ENCODE measurements at regions not wholly inside any gene's neighbourhood (a gene's known extent, or its start where the extent isn't known, plus 50 kb on each side); places are given as distances from the start of the nearest gene placed in this dataset.
"Not testable (repeated sequence)": the region's sequence is repeated elsewhere in the genome, so short reads cannot be mapped to it uniquely, and the experiment has no call there.

DNA sequence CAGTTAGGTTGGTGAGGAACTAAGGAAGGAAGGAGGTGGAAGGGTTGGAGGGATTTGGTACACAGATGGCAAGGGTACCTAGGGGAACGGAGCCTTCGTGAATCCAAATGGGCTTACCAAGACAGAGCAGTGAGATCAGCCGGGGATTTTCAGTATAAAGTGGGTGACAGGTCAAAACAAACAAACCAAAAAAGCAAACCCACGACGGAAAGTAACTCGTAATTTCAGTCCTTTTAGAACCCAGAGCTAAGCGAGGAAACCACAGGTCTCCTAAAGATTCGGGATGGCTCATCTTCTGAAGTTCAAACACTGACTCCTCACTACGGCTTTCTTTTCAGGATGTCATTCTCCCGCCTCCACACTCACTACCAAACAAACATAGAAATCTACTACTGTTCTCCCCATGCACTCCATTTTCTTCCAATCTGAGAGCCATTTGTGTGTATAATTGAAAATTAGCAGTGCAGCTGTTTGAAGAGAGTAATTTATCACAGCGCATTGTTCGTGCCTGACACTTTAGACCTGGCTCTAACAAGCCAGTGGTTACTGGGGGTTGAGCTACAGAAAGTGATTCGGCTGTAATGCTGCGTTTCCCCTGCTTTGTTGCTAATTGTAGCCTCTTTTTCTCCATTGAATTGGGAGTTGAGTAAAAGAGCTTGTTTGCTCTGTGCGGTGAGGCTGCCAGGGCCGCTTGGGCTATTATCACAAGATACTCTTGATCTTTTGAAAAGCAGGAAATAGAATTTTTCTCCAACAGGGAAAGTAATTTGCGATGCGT lies 64.7 kb upstream of the CCDC39 start:
- peak; percentile 99 for DNase-seq

DNA sequence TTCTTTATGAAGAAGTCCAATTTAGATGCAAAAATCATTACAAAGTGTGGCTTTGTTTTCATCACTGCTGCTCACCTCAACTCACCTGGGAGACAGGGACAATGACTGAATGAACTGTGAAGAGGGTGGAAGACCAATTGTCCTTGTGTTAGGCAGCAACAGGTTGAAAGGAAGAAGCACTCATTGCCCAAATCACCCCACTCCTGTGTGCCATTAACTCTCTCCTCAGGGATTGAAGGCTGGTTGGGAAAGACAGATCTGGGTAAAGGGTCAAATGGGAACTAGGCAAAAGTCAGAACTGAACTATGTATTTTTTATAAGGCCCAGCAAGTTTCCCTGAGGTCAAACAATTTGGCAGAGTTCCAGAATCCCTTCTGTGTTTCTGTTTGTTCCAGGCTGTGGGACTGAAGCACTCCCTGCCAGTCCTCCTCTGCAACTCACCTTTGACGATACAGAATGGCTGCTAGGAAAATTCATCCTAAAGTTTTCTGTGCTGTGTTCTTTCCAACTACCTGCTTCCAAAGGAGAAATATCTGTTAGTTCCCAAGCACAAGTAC lies 68.6 kb upstream of the CCDC39 start:
- peak; percentile 71 for DNase-seq

DNA sequence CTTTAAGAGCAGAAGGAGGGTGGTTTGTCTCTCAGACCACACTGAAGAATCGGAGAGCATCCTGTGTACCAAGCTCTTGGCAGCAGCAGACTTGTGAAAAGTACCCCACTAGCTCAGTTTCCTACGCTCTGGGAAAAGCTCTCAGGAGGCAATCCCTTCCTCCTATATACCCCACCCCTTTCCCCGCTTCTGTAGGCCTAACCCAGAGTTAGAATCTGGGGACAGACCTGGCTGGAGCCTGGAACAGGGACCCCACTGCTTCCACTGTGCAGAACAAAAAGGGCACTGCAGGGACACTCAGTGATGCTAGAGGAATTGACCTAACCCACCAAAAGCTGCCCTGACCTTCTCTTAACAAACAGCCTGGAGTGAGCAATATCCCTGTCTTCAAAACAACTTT lies 70.0 kb upstream of the CCDC39 start:
- no peak for DNase-seq

DNA sequence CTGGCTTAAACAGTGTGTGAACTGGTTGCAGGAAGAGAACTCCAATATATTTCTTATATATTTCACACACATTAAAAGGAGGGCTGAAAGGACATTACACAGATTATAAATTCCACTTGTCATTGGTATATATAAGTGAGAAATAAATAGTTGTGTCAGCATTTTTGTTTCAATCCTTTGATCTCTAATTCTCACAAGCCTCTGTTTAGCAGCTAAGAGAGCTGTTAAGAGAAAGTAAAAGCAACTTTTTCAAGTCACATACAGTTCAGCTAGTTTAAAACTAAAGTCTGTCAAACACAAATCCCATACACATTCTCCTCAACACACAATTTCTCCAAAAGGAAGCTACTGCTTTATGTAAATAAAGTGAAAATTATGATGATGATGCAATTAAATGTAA lies 70.5 kb upstream of the CCDC39 start:
- no peak for DNase-seq

DNA sequence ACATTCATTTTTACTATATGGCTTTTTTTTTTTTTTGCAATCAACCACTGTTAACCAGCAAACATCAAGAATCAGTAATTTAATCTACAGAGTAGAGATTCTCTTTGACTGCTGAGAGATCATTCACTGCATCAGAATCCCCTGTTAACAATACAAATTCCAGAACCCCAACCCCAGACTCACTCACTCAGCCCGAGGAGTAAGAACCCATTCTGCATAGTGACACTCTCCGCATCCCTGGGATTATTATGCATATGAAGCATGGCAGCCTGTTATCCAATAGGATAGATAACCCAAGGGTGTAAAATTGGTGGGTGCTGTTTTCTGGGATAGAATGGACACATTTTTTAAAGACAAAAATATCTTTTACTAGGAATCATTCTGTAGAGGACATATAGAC lies 76.3 kb upstream of the CCDC39 start:
- no peak for DNase-seq

DNA sequence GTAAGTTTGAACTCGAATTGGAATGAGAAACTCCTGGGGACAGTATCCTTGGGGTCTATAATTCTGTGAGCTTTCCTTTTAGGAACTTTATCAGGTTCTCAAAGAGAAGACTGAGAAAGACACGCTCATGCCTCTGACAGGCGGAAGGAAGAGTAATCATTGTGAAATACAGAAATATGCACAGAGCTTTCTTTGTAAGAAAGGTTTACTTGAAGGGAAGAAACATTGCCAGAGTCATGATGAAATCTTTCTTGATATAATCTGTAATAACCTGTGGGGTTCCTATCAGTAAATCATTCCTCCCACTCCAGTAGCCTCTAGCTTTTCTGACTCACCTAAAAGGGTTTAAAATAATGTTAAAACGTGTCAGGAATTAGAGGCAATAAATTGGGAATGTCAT lies 83.6 kb upstream of the CCDC39 start:
- DNase-seq, result no peak

DNA sequence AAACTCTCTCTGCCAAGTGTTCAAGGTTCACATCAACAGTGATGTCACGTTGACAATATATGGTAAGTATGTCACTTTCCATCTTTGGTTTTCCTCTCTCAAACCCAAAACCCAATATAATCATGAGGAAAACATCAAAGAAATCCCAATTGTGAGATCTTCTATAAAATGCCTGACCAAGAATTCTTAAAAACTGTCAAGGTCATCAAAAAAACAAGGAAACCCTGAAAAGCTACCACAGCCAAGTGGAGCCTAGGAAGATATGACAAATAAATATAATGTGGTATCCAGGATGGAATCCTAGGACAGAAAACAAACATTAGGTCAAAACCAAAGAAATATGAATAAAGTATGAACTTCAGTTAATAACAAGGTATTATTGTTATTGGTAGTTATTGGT lies 85.2 kb upstream of the CCDC39 start:
- DNase-seq, result no peak

DNA sequence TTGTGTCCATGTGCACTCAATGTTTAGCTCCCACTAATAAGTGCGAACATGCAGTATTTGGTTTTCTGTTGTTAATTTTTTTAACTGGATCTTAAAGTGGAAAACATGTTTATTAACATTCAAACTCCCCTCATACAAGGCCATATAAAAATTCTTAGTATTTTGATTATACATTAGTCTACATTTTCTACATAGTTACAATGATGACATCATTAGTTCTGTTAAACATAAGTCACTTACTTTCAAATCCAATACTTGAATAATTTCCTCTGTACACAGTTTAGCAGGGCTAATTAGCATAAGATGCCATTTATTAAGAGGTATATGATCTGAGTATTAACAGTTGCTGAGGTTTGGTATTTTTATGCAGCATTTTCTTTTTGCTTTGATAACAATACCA lies 91.3 kb upstream of the CCDC39 start:
- no peak for DNase-seq

DNA sequence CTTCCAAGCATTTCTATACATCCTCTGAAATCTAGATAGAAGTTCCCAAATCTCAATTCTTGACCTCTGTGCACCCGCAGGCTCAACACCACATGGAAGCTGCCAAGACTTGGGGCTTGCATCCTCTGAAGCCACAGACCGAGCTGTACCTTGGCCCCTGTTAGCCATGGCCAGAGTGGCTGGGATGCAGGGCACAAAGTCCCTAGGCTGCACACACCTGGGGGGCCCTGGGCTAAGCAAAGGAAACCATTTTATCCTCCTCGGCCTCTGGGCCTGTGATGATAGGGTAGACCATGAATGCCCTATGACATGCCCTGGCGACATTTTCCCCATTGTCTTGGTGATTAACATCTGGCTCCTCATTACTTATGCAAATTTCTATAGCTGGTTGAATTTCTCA lies 97.1 kb upstream of the CCDC39 start:
- no peak for DNase-seq

DNA sequence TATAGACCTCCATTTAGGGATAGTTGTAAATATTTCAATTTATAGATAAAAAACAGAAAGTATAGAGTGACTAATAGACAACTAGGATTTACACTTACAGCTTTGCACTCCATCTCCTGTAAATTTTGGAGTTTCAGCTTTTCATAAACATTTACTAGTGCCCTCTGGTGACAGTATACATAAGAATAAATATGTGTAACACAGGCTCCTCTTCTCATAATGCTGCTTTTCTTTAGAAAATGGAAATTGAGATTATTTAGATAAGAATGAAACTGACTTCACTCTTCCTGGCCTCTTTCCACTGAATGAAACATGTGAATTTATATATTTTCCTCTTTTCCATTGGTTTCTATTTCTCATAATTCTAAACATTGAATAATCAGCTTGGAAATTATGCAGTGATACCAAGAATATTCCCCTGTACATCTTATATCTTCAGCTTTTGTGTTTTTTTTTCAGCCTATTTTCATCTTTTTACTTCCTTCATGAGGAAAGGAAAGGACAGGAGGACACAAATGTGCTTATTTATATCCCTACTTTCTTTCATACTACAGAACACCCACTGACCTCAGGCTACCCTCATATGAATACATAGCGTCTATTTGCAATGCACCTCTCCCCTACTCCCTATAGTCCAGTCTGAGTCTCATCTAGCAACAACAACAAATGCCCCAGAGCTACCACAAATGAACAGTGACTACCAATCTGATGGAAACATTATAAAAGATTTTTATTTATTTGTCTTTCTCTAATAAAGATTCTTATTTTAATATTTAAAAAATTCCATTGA lies 103.1 kb upstream of the CCDC39 start:
- DNase-seq, result no peak

DNA sequence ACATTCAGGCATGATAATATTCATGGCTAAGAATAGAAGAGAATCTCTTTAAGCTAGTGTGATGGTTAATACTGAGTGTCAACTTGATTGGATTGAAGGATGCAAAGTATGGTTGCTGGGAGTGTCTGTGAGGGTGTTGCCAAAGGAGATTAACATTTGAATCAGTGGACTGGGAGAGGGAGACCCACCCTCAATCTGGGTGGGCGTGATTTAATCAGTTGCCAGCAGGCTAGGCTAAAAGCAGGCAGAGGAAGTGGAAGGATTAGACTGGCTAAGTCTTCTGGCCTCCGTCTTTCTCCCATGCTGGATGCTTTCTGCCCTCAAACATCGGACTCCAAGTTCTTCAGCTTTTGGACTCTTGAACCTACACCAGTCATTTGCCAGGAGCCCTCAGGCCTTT lies 106.9 kb upstream of the CCDC39 start:
- DNase-seq, result not testable (repeated sequence)

DNA sequence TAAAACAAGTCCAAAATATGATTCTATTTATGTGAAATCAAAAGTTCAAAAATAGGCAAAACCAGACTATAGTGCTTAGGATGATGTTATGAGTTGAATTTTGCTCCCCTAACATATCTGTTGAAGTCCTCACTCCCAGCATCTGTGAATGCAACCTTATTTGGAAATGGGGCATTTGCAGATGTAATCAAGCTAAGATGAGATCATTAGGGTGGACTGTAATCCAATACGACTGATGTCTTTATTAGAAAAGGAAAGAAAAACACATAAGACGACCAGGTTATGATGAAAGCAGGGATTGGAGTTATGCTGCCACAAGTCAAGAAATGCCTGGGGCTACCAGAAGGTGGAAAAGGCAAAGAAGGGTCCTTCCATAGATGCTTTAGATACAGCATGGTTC lies 110.5 kb upstream of the CCDC39 start:
- no peak for DNase-seq

DNA sequence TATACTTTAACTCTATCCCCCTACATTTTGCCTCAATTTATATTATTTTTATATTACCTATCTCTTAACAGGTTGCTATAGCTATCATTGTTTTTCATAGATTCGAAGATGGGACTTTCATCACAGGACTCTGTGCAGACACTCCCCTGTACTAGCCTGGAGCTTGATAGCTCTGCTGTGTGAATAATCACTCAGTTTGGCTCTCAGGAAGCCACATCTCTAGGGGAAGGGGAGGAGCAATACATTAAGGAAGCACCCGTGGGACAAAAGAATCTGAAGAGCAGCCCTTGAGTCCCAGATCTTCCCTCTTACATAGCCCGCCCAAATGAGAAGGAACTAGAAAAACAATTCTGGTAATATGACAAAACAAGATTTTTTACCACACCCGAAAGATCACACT lies 114.3 kb upstream of the FXR1 start:
- no peak for DNase-seq

DNA sequence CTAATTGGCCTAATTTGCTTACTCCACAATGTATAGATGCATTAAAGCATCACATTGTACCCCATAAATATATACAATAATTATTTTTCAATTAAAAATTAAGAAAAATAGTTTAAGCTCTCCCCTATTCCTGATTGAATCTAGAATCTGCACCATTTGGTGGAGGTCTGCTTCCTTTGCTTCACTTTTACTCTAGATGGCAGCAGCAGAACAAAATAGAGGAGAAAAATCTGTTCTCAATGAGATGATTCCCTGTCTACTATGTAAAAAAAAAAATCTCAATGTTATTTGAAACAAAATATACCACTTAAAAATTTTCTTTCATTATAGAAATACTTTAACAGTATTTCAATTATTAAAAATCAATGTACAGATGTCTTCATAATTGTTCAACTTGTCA lies 109.6 kb upstream of the FXR1 start:
- DNase-seq, result peak; percentile 58

DNA sequence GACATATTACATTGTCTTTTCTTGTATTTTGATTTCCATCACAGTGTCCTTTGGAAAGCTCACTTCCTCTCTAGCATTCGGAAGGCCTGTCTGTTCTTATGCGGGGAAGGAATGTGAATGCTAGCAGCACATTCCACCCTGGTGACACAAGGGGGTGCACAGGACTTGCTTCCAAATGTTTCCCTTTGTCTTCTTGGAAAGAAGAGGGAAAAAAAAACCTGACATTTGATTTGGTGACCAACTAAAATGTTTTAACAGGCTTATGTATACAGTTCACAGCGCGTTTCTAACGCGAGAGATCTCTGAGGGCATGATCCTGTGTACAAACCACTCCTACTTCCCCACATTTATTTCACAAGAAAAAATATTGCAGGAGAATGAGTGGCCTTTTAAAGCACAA lies 107.6 kb upstream of the FXR1 start:
- peak; percentile 62 for DNase-seq

DNA sequence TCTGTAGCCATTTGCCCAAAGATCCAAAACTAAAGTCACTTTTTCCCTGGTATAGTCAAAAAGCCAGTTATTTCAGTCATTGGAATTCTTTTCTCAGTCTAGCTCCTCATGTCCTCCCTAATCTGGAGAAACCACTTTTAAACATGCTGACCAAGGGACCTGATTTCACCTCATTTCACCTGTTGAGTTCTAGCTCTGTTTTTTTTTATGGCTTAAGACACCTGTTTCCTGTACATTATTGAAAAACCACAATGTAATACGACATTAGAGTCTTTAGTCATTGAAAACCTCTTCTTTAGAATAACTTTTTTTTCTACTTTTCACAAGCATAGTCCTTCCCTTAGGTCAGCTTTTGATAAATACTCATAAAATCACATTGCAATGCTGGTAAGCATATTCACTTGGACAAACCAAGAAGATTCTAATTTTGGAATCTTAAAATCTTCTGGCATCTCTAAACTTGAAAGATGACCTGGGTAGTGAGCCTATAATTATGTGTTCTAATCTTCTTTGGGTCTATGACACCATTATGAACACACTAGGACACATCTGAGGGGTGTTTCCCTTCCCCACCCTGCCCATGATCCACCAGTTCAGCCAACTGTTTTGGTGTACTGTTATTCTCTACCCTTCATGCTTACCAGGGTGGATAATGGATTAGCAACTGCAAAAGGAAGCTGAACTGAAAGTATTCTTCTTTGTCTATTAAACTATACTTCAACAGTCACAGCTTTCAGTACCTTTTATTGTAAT lies 103.5 kb upstream of the FXR1 start:
- DNase-seq, result no peak

DNA sequence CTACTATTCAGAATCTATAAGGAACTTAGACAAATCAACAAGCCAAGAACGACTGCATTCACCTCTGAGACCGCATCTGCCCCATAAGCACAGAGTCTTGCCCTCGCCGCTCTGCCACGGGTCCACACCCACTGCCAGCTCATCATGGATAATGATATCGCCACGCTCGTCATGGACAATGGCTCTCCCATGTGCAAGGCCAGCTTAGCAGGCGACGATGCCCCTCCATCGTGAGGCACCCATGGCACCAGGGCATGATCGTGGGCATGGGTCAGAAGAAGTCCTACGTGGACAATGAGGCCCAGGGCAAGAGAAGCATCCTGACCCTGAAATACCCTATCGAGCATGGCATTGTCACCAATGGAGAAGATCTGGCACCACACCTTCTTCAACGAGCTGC lies 92.1 kb upstream of the FXR1 start:
- DNase-seq, result no peak

DNA sequence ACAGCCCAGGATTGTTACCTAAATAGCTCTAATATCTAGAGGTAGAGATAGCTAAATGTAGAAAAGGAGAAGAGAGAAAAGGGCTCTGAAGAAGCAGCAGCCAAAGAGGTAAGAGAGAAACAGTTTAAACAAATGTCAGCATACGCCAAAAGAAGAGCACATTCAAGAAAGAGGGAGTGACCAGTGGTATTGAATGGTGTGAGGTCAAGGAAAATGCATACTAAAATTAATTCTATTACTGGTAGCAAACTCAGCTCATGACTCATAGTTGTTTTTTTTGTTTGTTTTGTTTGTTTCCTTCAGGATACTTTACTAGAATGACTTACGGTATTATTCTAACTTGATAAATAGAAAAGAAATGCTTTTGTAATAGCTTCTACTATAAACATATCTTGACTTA lies 86.5 kb upstream of the FXR1 start:
- DNase-seq, result no peak

DNA sequence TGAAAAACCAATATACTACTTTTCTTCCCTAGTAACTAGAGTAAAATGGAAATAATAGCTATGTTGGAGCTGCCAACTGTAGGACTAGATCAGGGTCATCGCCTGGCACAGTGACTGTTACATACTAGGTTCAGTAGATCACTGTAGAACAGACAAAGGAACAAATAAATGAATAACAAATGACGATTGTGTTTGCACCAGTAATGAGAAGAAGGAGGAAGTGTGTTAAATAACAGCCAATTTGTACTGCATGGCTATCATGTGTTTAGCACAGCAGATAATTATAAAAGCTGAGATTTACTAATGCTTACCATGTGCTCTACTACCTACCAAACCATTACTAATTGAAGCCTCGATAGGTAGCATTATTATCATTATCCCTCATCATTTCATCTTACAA lies 85.3 kb upstream of the FXR1 start:
- DNase-seq, result no peak

DNA sequence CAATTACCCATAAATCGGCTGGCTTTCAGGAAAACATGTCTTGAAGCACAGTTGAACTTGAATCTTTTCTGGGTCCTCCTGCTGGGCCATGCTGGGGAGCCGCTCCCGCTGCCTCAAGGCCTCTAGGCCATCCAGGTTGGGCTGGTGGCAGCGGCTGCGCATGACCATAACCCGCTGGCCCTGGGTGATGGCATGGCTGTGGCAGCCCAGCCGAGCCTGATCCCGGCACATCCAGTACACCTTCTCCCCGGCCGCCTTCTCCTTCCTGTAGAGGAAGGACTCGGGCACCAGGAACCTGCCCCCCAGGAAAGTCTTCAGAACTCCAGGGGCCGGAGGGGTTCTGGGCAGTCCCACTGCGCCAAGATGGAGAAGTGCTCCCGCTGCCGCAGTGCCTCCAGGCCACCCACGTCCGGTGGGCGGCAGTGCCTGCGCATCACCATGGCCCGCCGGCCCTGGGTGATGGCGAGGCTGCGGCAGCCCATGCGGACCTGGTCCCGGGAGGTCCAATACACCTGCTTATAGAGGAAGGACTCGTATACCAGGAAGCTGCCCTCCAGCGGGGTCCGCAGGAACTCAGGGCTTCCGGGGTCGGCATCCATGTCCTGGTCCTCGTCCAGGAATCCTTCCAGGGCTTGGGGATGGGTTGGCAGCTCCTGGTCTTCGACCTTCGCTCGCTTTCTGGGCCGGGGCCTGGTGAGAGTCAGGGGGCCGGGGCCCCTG lies 84.3 kb upstream of the FXR1 start:
- DNase-seq, result no peak

DNA sequence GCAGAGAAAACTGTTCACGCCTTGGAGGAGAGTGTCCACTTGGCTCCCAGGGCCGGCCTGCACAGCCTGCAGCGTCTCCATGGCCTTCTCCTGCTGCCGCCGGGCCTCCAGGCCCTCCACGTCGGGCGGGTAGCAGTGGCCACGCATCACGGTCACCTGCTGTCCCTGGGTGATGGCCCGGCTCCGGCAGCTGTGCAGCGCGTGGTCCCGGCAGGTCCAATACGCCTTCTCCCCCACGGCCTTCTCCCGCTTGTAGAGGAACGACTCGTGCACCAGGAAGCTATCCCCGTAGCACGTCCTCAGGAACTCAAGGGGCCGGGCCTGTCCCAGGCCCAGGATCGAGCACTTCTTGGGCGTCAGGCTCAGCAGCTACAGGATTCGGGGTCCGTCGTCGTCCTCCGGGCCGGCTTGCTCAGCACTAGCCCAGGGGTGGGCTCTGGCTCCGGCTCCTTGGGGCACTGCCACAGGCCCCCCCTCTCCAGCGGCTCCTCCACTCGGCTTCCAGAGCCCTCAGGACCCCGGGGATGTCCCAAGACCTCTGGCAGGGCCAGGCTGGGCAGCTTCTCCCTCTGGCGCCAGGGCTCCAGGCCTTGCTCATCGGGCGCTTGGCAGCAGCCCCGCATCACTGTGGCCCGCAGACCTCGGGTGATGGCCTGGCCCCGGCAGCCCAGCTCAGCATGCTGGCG lies 83.6 kb upstream of the FXR1 start:
- no peak for DNase-seq
